B cell (primary cell): ENCODE measurements at regions not wholly inside any gene's neighbourhood (a gene's known extent, or its start where the extent isn't known, plus 50 kb on each side); places are given as distances from the start of the nearest gene placed in this dataset.
"Not testable (repeated sequence)": the region's sequence is repeated elsewhere in the genome, so short reads cannot be mapped to it uniquely, and the experiment has no call there.

Experiments used
- EZH2 ChIP-seq: IDR thresholded peaks from 2 replicates; pipeline ENCODE4 v1.6.1; 2012; ENCODE audit warnings: borderline replicate concordance, low read depth, mild to moderate bottlenecking, moderate library complexity, low read length; ENCODE audit not compliant: insufficient read depth, poor library complexity, severe bottlenecking
- TF ChIP-seq, protein P1 (sequence below): fragments of 200-600 bp; IDR thresholded peaks from one replicate; pipeline ENCODE4 v1.8.0; 2022; ENCODE audit warnings: antibody characterized with exemption, mild to moderate bottlenecking

DNA sequence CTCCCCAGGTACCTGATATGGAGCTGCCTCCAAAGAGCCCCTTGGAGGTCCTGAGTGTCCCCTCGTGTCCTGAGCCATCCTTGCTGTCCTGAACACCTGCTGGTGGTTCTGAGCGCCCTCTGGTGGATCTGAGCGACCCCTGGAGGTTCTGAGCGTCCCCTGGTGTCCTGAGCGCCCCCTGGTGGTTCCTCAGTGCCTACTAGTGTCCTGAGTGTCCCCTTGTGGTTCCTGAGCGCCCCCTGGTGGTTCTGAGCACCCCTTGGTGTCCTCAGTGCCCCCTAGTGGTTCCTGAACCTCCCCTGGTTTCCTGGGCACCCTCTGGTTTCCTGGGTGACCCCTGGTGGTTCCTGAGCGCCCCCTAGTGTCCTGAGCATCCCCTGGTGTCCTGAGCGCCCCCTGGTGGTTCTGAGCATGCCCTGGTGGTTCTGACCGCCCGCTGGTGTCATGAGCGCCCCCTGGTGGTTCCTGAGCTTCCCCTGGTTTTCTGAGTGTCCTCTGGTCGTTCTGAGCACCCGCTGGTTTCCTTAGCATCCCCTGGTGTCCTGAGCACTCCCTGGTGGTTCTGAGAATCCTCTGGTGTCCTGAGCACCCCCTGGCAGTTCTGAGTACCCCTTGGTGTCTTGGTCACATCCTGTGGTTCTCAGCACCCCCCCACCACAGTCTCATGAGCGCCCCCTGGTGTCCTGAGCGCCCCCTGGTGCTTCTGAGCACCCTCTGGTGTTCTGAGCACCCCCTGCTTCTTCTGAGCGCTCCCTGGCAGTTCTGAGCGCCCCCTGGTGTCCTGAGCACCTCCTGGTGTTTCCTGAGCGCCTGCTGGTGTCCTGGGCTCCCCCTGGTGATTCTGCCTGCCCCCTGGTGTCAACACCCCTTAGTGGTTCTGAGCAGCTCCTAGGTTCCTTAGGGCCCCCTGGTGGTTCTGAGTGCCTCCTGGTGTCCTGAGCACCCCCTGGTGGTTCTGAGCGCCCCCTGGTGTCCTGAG, 146.8 kb downstream of the POTEB start:
- TF ChIP-seq, protein P1, sequence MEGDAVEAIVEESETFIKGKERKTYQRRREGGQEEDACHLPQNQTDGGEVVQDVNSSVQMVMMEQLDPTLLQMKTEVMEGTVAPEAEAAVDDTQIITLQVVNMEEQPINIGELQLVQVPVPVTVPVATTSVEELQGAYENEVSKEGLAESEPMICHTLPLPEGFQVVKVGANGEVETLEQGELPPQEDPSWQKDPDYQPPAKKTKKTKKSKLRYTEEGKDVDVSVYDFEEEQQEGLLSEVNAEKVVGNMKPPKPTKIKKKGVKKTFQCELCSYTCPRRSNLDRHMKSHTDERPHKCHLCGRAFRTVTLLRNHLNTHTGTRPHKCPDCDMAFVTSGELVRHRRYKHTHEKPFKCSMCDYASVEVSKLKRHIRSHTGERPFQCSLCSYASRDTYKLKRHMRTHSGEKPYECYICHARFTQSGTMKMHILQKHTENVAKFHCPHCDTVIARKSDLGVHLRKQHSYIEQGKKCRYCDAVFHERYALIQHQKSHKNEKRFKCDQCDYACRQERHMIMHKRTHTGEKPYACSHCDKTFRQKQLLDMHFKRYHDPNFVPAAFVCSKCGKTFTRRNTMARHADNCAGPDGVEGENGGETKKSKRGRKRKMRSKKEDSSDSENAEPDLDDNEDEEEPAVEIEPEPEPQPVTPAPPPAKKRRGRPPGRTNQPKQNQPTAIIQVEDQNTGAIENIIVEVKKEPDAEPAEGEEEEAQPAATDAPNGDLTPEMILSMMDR: not testable (repeated sequence)
- not testable (repeated sequence) for TF ChIP-seq EZH2
